Stimulated activated CD4-positive, alpha-beta T cell treated with anti-CD3 and anti-CD28 coated beads, Interleukin-12 subunit alpha, Interleukin-12 subunit beta, amount 100 ng/mL, for 24 hours (primary cell): ENCODE measurements at regions not wholly inside any gene's neighbourhood (a gene's known extent, or its start where the extent isn't known, plus 50 kb on each side); places are given as distances from the start of the nearest gene placed in this dataset.
"Not testable (repeated sequence)": the region's sequence is repeated elsewhere in the genome, so short reads cannot be mapped to it uniquely, and the experiment has no call there.

Experiments
- DNase-seq, 2 experiments: peaks; one replicate each; pipeline ENCODE4 v3.0.0-alpha.2; 2020; ENCODE audit warnings: low read depth in 2 of 2

- DNase-seq = no peak
Observed at GRCh38 chr7:67475293-67475692, 478.7 kb downstream of the TYW1 start.

- DNase-seq = no peak
Observed at GRCh38 chr7:67478066-67478465, 481.4 kb downstream of the TYW1 start.

- peak in 1 of 2 experiments; percentile 11 for DNase-seq
Observed at GRCh38 chr7:67484244-67484751, 487.7 kb downstream of the TYW1 start.

GRCh38 chr7:67486401-67486800 lies 489.8 kb downstream of the TYW1 start:
- DNase-seq = no peak

GRCh38 chr7:67487316-67487715 lies 490.7 kb downstream of the TYW1 start:
- no peak for DNase-seq

GRCh38 chr7:67489881-67490280 lies 493.2 kb downstream of the TYW1 start:
- no peak for DNase-seq

- DNase-seq = no peak
Observed at GRCh38 chr7:67493366-67493765, 496.7 kb downstream of the TYW1 start.

GRCh38 chr7:67496589-67496988 lies 500.0 kb downstream of the TYW1 start:
- no peak for DNase-seq

- not testable (repeated sequence) for DNase-seq
Observed at GRCh38 chr7:67497914-67498313, 501.3 kb downstream of the TYW1 start.

GRCh38 chr7:67502929-67503328 lies 506.3 kb downstream of the TYW1 start:
- DNase-seq = no peak

- no peak for DNase-seq
Observed at GRCh38 chr7:67505449-67505848, 508.8 kb downstream of the TYW1 start.

- no peak for DNase-seq
Observed at GRCh38 chr7:67512481-67512880, 515.8 kb downstream of the TYW1 start.

GRCh38 chr7:67518580-67518979 lies 521.9 kb downstream of the TYW1 start:
- DNase-seq = no peak

- DNase-seq = no peak
Observed at GRCh38 chr7:67519171-67519570, 522.5 kb downstream of the TYW1 start.

- DNase-seq = no peak
Observed at GRCh38 chr7:67522504-67522903, 525.9 kb downstream of the TYW1 start.

GRCh38 chr7:67523713-67524112 lies 527.1 kb downstream of the TYW1 start:
- no peak for DNase-seq

GRCh38 chr7:67525588-67525987 lies 529.0 kb downstream of the TYW1 start:
- no peak for DNase-seq

- DNase-seq = no peak
Observed at GRCh38 chr7:67535241-67535989, 538.8 kb downstream of the TYW1 start.

GRCh38 chr7:67542916-67543315 lies 546.3 kb downstream of the TYW1 start:
- DNase-seq = no peak

- DNase-seq = no peak
Observed at GRCh38 chr7:67547183-67547907, 550.7 kb downstream of the TYW1 start.

GRCh38 chr7:67549126-67549525 lies 552.5 kb downstream of the TYW1 start:
- no peak for DNase-seq

GRCh38 chr7:67550801-67551436 lies 554.3 kb downstream of the TYW1 start:
- DNase-seq = no peak

- no peak for DNase-seq
Observed at GRCh38 chr7:67552738-67553137, 556.1 kb downstream of the TYW1 start.
